ENCODE measurements at regions not wholly inside any gene's neighbourhood (a gene's known extent, or its start where the extent isn't known, plus 50 kb on each side); places are given as distances from the start of the nearest gene placed in this dataset.

GRCh38 chr2:13240061-13240460, 523.3 kb downstream of the TRIB2 start:
- DNase-seq: no peak
- H3K27ac ChIP-seq: no peak overlapping the region
- H3K9me3 ChIP-seq (ENCODE audit: severe bottlenecking): no peaks in the 10 kb centered on the region
- H3K27me3 ChIP-seq (ENCODE audit: insufficient read depth, low read depth, severe bottlenecking): no peaks in the 10 kb centered on the region
- TF ChIP-seq CTCF (IDR thresholded peaks at IDR 0.05; ENCODE audit: low read depth, low read length): no peak
- no peaks in the 10 kb centered on the region for H3K36me3 ChIP-seq
- H3K4me3 ChIP-seq (ENCODE audit: low read depth, low read length): no peak overlapping the region

GRCh38 chr2:13240789-13241487, 524.2 kb downstream of the TRIB2 start:
- TF ChIP-seq CTCF (IDR thresholded peaks at IDR 0.05; ENCODE audit: low read depth, low read length): no peak
- DNase-seq: no peak

GRCh38 chr2:13252615-13253014, 535.9 kb downstream of the TRIB2 start:
- Histone ChIP-seq H3K36me3 (no peaks in the 10 kb centered on the region), H3K9me3 (ENCODE audit: severe bottlenecking) (no peaks in the 10 kb centered on the region), H3K27ac (no peak overlapping the region), H3K27me3 (ENCODE audit: insufficient read depth, low read depth, severe bottlenecking) (no peaks in the 10 kb centered on the region), H3K4me3 (ENCODE audit: low read depth, low read length) (no peak overlapping the region)
- no peak for DNase-seq
- TF ChIP-seq CTCF (IDR thresholded peaks at IDR 0.05; ENCODE audit: low read depth, low read length): no peak

More at GRCh38 chr2:13240789-13241487, 524.2 kb downstream of the TRIB2 start:
- Histone ChIP-seq H3K36me3 (no peaks in the 10 kb centered on the region), H3K27me3 (ENCODE audit: insufficient read depth, low read depth, severe bottlenecking) (no peaks in the 10 kb centered on the region), H3K27ac (no peak overlapping the region), H3K9me3 (ENCODE audit: severe bottlenecking) (no peaks in the 10 kb centered on the region), H3K4me3 (ENCODE audit: low read depth, low read length) (no peak overlapping the region)

- no peak overlapping the region for H3K27ac ChIP-seq
- TF ChIP-seq CTCF (IDR thresholded peaks at IDR 0.05; ENCODE audit: low read depth, low read length): no peak
- no peak overlapping the region for H3K4me3 ChIP-seq (ENCODE audit: low read depth, low read length)
- H3K36me3 ChIP-seq: no peaks in the 10 kb centered on the region
- DNase-seq: no peak
- H3K27me3 ChIP-seq (ENCODE audit: insufficient read depth, low read depth, severe bottlenecking): no peaks in the 10 kb centered on the region
- H3K9me3 ChIP-seq (ENCODE audit: severe bottlenecking): no peaks in the 10 kb centered on the region
Observed at GRCh38 chr2:13255485-13255884, 538.7 kb downstream of the TRIB2 start.

- TF ChIP-seq CTCF (IDR thresholded peaks at IDR 0.05; ENCODE audit: low read depth, low read length): no peak
- DNase-seq: no peak
- no peak overlapping the region for H3K4me3 ChIP-seq (ENCODE audit: low read depth, low read length)
- no peaks in the 10 kb centered on the region for H3K9me3 ChIP-seq (ENCODE audit: severe bottlenecking)
- no peaks in the 10 kb centered on the region for H3K27me3 ChIP-seq (ENCODE audit: insufficient read depth, low read depth, severe bottlenecking)
- no peak overlapping the region for H3K27ac ChIP-seq
- H3K36me3 ChIP-seq: no peaks in the 10 kb centered on the region
Observed at GRCh38 chr2:13260402-13260801, 543.7 kb downstream of the TRIB2 start.

- no peaks in the 10 kb centered on the region for H3K9me3 ChIP-seq (ENCODE audit: severe bottlenecking)
- no peaks in the 10 kb centered on the region for H3K36me3 ChIP-seq
- TF ChIP-seq CTCF (IDR thresholded peaks at IDR 0.05; ENCODE audit: low read depth, low read length): no peak
- no peak for DNase-seq
- no peaks in the 10 kb centered on the region for H3K27me3 ChIP-seq (ENCODE audit: insufficient read depth, low read depth, severe bottlenecking)
- H3K27ac ChIP-seq: no peak overlapping the region
- no peak overlapping the region for H3K4me3 ChIP-seq (ENCODE audit: low read depth, low read length)
Observed at GRCh38 chr2:13266166-13266565, 549.4 kb downstream of the TRIB2 start.
